Tibial nerve (tissue), 4 donors: ENCODE measurements at regions not wholly inside any gene's neighbourhood (a gene's known extent, or its start where the extent isn't known, plus 50 kb on each side); places are given as distances from the start of the nearest gene placed in this dataset.

Experiments
- DNase-seq, 2 donors: peaks; one replicate each; pipeline ENCODE4 v3.0.0-alpha.2; 2019; ENCODE audit warnings: low spot score in 2 of 2
- H3K27ac ChIP-seq, 4 donors: fragments of 200-600 bp; sonication (generic) in 3 of 4; one replicate each; pipeline ENCODE4 v1.5.1; 2017 to 2019; ENCODE audit warnings: mild to moderate bottlenecking in 1 of 4
- H3K27me3 ChIP-seq, 2 donors: fragments of 200-600 bp; sonication (generic) in 1 of 2; one replicate each; pipeline versions ENCODE4 v1.5.1 to v1.6.0; 2017 to 2019
- H3K36me3 ChIP-seq, 3 donors: fragments of 200-600 bp; sonication (generic); one replicate each; pipeline ENCODE4 v1.5.1; 2018 to 2019
- H3K4me1 ChIP-seq, 4 donors: fragments of 200-600 bp; sonication (generic) in 3 of 4; one replicate each; pipeline ENCODE4 v1.5.1; 2017 to 2019
- H3K4me3 ChIP-seq, 4 donors: fragments of 200-600 bp; sonication (generic) in 3 of 4; one replicate each; pipeline ENCODE4 v1.5.1; 2017 to 2019; ENCODE audit warnings: mild to moderate bottlenecking in 1 of 4, moderate library complexity in 1 of 4
- H3K9me3 ChIP-seq, 4 donors: fragments of 200-600 bp; sonication (generic) in 3 of 4; one replicate each; pipeline ENCODE4 v1.5.1; 2017 to 2019
- CTCF ChIP-seq, 5 experiments: fragments of 200-600 bp in 3 of 5; fragments of 450-650 bp in 2 of 5; sonication (generic) in 3 of 5; IDR thresholded peaks; one replicate each; pipeline ENCODE4 v1.5.1; 2016 to 2019; ENCODE audit warnings: antibody characterized with exemption in 5 of 5, mild to moderate bottlenecking in 3 of 5, moderate library complexity in 2 of 5
- EP300 ChIP-seq, 2 donors: sonication (generic); formaldehyde crosslinking; IDR thresholded peaks; one replicate each; pipeline ENCODE4 v1.6.1; 2017; ENCODE audit warnings: antibody characterized with exemption in 2 of 2, mild to moderate bottlenecking in 1 of 2
- POLR2A ChIP-seq, 2 donors: fragments of 450-650 bp; IDR thresholded peaks; one replicate each; pipeline ENCODE4 v1.6.1; 2017; ENCODE audit warnings: antibody characterized with exemption in 2 of 2, mild to moderate bottlenecking in 2 of 2, moderate library complexity in 2 of 2
- WGBS, 2 donors: methylation state at CpG; one replicate each; pipeline ENCODE4 v1.1.5; 2018; 5-methylcytosine and 5-hydroxymethylcytosine counted together

DNA sequence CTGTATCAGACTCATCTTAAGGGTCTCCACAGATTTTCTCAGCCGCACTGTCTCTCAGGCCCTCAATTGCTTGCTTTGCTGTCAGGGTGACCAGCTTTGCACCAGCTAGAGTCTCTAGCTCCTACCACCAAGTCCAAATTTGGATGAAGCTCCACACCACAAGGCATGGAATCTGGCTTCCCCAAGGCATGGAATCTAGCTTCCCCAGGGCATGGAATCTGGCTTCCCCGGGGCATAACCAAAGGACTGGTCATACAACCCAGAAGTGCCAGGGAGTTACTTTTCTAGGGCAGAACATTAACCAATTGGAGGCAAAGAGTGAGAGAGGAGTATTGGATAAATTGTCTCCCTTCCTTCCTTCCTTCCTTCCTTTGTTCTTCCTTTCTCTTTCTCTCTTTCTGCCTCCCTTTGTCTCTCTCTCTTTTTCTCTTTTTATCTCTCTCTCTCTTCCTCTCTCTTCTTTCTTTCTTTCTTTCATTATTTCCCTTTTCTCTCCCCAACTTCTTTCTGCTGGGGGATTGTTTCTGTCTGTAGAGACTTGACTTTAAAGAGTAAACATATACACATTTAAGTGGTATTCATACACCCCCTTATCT, 76.9 kb upstream of the HAO2 start:
- DNase-seq, result no peak
- Histone ChIP-seq H3K4me1 (no peaks in the 10 kb centered on the region), H3K4me3 (no peak overlapping the region), H3K36me3 (no peaks in the 10 kb centered on the region), H3K27ac (no peak overlapping the region), H3K9me3 (no peaks in the 10 kb centered on the region), H3K27me3 (no peaks in the 10 kb centered on the region)
- TF ChIP-seq EP300 (IDR thresholded peaks at IDR 0.05) (no peak), CTCF (IDR thresholded peaks at IDR 0.05) (no peak)
- WGBS, 2 donors, result 28 to 50% methylated on average over 2 of the region's 2 CpGs

GRCh38 chr1:119293797-119294196, 74.8 kb upstream of the HAO2 start:
- Histone ChIP-seq H3K36me3 (no peaks in the 10 kb centered on the region), H3K4me1 (no peaks in the 10 kb centered on the region), H3K4me3 (no peak overlapping the region), H3K9me3 (no peaks in the 10 kb centered on the region), H3K27ac (no peak overlapping the region), H3K27me3 (no peaks in the 10 kb centered on the region)
- TF ChIP-seq CTCF (IDR thresholded peaks at IDR 0.05), result no peak
- TF ChIP-seq EP300 (IDR thresholded peaks at IDR 0.05), result no peak
- no peak for TF ChIP-seq POLR2A (IDR thresholded peaks at IDR 0.05)
- no peak for DNase-seq
- WGBS, 2 donors, result 63 to 67% methylated on average over 3 of the region's 3 CpGs

DNA sequence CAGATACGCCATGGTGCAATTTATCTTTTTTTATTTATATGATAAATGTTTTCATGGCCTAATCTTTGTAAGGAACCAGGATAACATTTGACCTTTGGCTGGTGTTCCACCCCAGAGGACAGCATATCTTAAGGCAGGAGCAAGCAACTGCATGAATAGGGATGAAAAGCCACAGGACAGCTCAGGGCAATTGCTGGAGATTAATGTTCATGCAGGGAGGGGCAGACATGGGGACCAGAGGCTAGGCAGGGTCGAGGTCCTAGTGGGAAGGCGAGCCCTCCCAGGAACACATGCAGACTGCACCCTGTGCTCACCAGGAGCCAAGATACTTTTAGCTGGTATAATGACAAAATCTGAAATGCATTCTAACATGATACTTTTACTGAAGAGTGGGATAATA, 74.4 kb upstream of the HAO2 start:
- H3K36me3 ChIP-seq, result no peaks in the 10 kb centered on the region

GRCh38 chr1:119294722-119295121, 73.9 kb upstream of the HAO2 start:
- H3K27ac ChIP-seq, result no peak overlapping the region
- H3K4me3 ChIP-seq, result no peak overlapping the region
- WGBS, 2 donors, result 30 to 35% methylated on average over 2 of the region's 2 CpGs
- no peak for TF ChIP-seq EP300 (IDR thresholded peaks at IDR 0.05)
- TF ChIP-seq CTCF (IDR thresholded peaks at IDR 0.05), result no peak
- no peak for TF ChIP-seq POLR2A (IDR thresholded peaks at IDR 0.05)
- no peaks in the 10 kb centered on the region for H3K4me1 ChIP-seq
- H3K27me3 ChIP-seq, result no peaks in the 10 kb centered on the region
- DNase-seq, result no peak
- H3K9me3 ChIP-seq, result no peaks in the 10 kb centered on the region
- no peaks in the 10 kb centered on the region for H3K36me3 ChIP-seq

More for the DNA sequence above, 74.4 kb upstream of the HAO2 start:
- 54 to 55% methylated on average over 3 of the region's 3 CpGs for WGBS, 2 donors
- no peak overlapping the region for H3K27ac ChIP-seq
- TF ChIP-seq EP300 (IDR thresholded peaks at IDR 0.05) (no peak), CTCF (IDR thresholded peaks at IDR 0.05) (no peak), POLR2A (IDR thresholded peaks at IDR 0.05) (no peak)
- no peaks in the 10 kb centered on the region for H3K9me3 ChIP-seq
- DNase-seq, result no peak
- H3K4me1 ChIP-seq, result no peaks in the 10 kb centered on the region
- H3K27me3 ChIP-seq, result no peaks in the 10 kb centered on the region
- H3K4me3 ChIP-seq, result no peak overlapping the region

DNA sequence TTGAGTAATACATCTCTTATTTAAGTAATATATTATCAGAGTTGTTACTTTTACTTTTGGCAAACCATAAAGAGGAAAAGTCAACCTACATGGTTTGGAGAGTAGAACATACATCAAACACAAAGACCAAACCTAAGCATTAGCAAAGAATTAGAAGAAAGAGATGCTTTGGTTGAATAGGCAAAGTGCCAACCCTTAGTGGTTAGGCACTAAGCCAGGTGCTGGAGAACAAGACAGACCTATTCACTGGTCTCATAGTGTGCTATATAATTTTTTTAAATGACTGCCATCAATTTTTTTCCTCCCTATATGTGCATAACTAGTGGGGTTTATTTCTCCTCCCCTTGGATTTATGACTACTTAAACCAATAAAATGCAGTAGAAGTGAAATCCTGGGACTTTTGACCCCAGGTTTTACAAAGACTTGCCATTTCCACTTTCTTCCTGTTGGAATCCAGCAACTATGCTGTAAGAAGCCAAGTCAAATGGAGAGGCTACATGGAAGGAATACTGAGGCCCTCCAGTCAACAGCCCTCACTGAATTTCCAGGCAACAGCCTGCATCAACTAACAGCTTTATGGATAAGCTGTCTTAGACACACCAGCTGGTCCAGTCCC, 69.8 kb upstream of the HAO2 start:
- H3K36me3 ChIP-seq, result no peaks in the 10 kb centered on the region
- no peak overlapping the region for H3K27ac ChIP-seq
- TF ChIP-seq POLR2A (IDR thresholded peaks at IDR 0.05), result no peak
- no peak for TF ChIP-seq EP300 (IDR thresholded peaks at IDR 0.05)
- no peak for TF ChIP-seq CTCF (IDR thresholded peaks at IDR 0.05)
- H3K4me1 ChIP-seq, result peaks cover 0 to 4% (median 0%) of the 10 kb centered on the region in 4 donors
- no peak for DNase-seq
- no peaks in the 10 kb centered on the region for H3K9me3 ChIP-seq
- H3K27me3 ChIP-seq, result no peaks in the 10 kb centered on the region
- no peak overlapping the region for H3K4me3 ChIP-seq
